ENCODE measurements at regions not wholly inside any gene's neighbourhood (a gene's known extent, or its start where the extent isn't known, plus 50 kb on each side); places are given as distances from the start of the nearest gene placed in this dataset.
"Not testable (repeated sequence)": the region's sequence is repeated elsewhere in the genome, so short reads cannot be mapped to it uniquely, and the experiment has no call there.

DNA sequence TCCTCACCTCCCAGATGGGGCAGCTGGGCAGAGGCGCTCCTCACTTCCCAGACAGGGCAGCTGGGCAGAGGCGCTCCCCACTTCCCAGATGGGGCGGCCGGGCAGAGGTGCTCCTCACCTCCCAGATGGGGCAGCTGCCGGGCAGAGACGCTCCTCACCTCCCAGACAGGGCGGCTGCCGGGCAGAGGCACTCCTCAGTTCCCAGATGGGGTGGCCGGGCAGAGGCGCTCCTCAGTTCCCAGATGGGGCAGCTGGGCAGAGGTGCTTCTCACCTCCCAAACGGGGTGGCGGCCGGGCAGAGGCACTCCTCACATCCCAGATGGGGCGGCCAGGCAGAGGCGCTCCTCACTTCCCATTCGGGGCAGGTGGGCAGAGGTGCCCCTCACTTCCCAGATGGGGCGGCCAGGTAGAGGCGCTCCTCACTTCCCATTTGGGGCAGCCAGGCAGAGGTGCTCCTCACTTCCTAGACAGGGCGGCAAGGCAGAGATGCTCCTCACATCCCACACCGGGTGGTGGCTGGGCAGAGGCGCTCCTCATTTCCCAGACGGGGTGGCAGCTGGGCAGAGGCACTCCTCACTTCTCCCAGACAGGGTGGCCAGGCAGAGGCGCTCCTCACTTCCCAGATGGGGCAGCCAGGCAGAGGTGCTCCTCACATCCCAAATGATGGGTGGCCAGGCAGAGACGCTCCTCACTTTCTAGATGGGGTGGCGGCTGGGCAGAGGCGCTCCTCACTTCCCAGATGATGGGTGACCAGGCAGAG lies 668.1 kb downstream of the NUP35 start:
- TF ChIP-seq CTCF (optimal IDR thresholded peaks at IDR 0.05 in 1 of 3, IDR thresholded peaks at IDR 0.05 in 1 of 3, conservative IDR thresholded peaks at IDR 0.05 in 1 of 3; ENCODE audit: extremely low read depth in 1 of 3, insufficient read depth in 2 of 3, low read length in 3 of 3); EZH2 (IDR thresholded peaks at IDR 0.05; ENCODE audit: low read length): not testable (repeated sequence)

Data from keratinocyte (primary cell).